Endothelial cell of umbilical vein (primary cell): ENCODE measurements at regions not wholly inside any gene's neighbourhood (a gene's known extent, or its start where the extent isn't known, plus 50 kb on each side); places are given as distances from the start of the nearest gene placed in this dataset.

Experiments
- BruUV-seq: library from RNA; stranded (reverse); fragments of 400-500 nt; replicated peaks from 2 replicates; lab custom pipeline; 2021; lab: Mats Ljungman, UMichigan
- CTCF ChIA-PET: fragments of 300-600, 350-600 bp; sonication (Branson Sonifier 250); formaldehyde crosslinking; loops from one replicate; lab custom pipeline; 2021; ENCODE audit warnings: antibody characterized with exemption, inconsistent platforms; lab: Charles Lee
- POLR2A ChIA-PET: fragments of 300-600, 350-600 bp; sonication (Branson Sonifier 250); formaldehyde crosslinking; loops from one replicate; lab custom pipeline; 2021; ENCODE audit warnings: antibody characterized with exemption, inconsistent platforms; lab: Charles Lee
- DNase-seq: peaks from one replicate; pipeline ENCODE4 v3.0.0-alpha.2; 2011; ENCODE audit warnings: low read depth, low spot score
- FAIRE-seq: peaks from 2 replicates; lab custom pipeline; 2011; peaks lifted over from hg19 to GRCh38; lab: Jason Lieb, UNC
- H2AFZ ChIP-seq: 2 replicates; pipeline ENCODE4 v1.6.0; 2012; ENCODE audit warnings: low read depth, low read length, control low read depth, inconsistent platforms
- H3K27ac ChIP-seq: 2 replicates; pipeline ENCODE4 v1.5.1; 2011; ENCODE audit warnings: low read depth, mild to moderate bottlenecking, control low read depth, low read length, moderate library complexity; ENCODE audit not compliant: insufficient read depth
- H3K27me3 ChIP-seq, 2 experiments: 2 replicates each; pipeline versions ENCODE4 v1.6.0 to v1.6.1; 2011; ENCODE audit warnings: low read length in 2 of 2, mixed read lengths in 1 of 2; ENCODE audit not compliant: control insufficient read depth in 2 of 2, insufficient read depth in 2 of 2
- H3K36me3 ChIP-seq, 2 experiments: 2 replicates in 1 of 2; 3 replicates in 1 of 2; pipeline ENCODE4 v1.5.1; 2011; ENCODE audit warnings: low read length in 2 of 2, mild to moderate bottlenecking in 1 of 2, moderate library complexity in 1 of 2; ENCODE audit not compliant: control insufficient read depth in 2 of 2, insufficient read depth in 2 of 2; ENCODE audit errors: extremely low read depth in 1 of 2
- H3K4me1 ChIP-seq: 3 replicates; pipeline ENCODE4 v1.5.1; 2011; ENCODE audit warnings: mild to moderate bottlenecking, low read length; ENCODE audit not compliant: control insufficient read depth, insufficient read depth; ENCODE audit errors: extremely low read depth
- H3K4me2 ChIP-seq: 2 replicates; pipeline ENCODE4 v1.6.1; 2011; ENCODE audit warnings: low read length, control low read depth, mixed read lengths; ENCODE audit not compliant: insufficient read depth
- H3K4me3 ChIP-seq, 3 experiments: fragments of 200-600 bp in 1 of 3; sonication (generic), shearing (Covaris generic) in 1 of 3; replicated peaks in 1 of 3; 2 replicates each; pipeline ENCODE4 v1.5.1; 2011 to 2016; ENCODE audit warnings: control low read depth in 3 of 3, low read length in 3 of 3, mild to moderate bottlenecking in 2 of 3, inconsistent platforms in 1 of 3, low read depth in 1 of 3, moderate library complexity in 1 of 3; ENCODE audit not compliant: insufficient read depth in 1 of 3
- H3K79me2 ChIP-seq: 2 replicates; pipeline ENCODE4 v1.6.0; 2012; ENCODE audit warnings: low read length, inconsistent platforms; ENCODE audit not compliant: control insufficient read depth, insufficient read depth
- H3K9ac ChIP-seq: replicated peaks from 2 replicates; pipeline ENCODE3; 2011; ENCODE audit warnings: low read length, control low read depth; ENCODE audit not compliant: insufficient read depth; ENCODE audit errors: extremely low read depth
- H3K9me1 ChIP-seq: replicated peaks from 3 replicates; pipeline ENCODE4 v1.6.0; 2011; ENCODE audit warnings: mild to moderate bottlenecking, low read length; ENCODE audit not compliant: control insufficient read depth, insufficient read depth; ENCODE audit errors: extremely low read depth
- H3K9me3 ChIP-seq: replicated peaks from 2 replicates; pipeline ENCODE4 v1.5.1; 2012; ENCODE audit warnings: low read length, inconsistent platforms; ENCODE audit not compliant: control insufficient read depth, insufficient read depth
- H4K20me1 ChIP-seq: replicated peaks from 2 replicates; pipeline ENCODE3; 2011; ENCODE audit warnings: mild to moderate bottlenecking, low read length; ENCODE audit not compliant: control insufficient read depth, insufficient read depth; ENCODE audit errors: extremely low read depth
- EZH2 ChIP-seq: IDR thresholded peaks from 2 replicates; pipeline ENCODE4 v1.6.1; 2012; ENCODE audit warnings: borderline replicate concordance, low read depth, mild to moderate bottlenecking, moderate library complexity, low read length, inconsistent platforms; ENCODE audit not compliant: severe bottlenecking
- FOS ChIP-seq: IDR thresholded peaks from 2 replicates; pipeline ENCODE4 v1.6.1; 2011; ENCODE audit warnings: mild to moderate bottlenecking, low read length, moderate library complexity, borderline replicate concordance; ENCODE audit not compliant: insufficient read depth
- GATA2 ChIP-seq: IDR thresholded peaks from 2 replicates; pipeline ENCODE4 v1.7.0; 2011; ENCODE audit warnings: low read depth, mild to moderate bottlenecking, moderate library complexity, mixed read lengths, low read length; ENCODE audit not compliant: insufficient read length, insufficient read depth
- JUN ChIP-seq: IDR thresholded peaks from 2 replicates; pipeline ENCODE4 v1.6.1; 2011; ENCODE audit warnings: borderline replicate concordance, low read depth; ENCODE audit not compliant: insufficient read length, insufficient read depth
- MYC ChIP-seq: IDR thresholded peaks from one replicate; pipeline ENCODE4 v1.6.1; 2011; ENCODE audit warnings: mild to moderate bottlenecking, low read depth, low read length
- POLR2A ChIP-seq: IDR thresholded peaks from 2 replicates; pipeline ENCODE4 v1.6.1; 2012; ENCODE audit warnings: low read depth, mild to moderate bottlenecking, control low read depth, low read length
- POLR2AphosphoS5 ChIP-seq: IDR thresholded peaks from 2 replicates; pipeline ENCODE4 v1.6.1; 2012; ENCODE audit warnings: low read depth, mild to moderate bottlenecking, control low read depth, low read length, moderate library complexity; ENCODE audit not compliant: insufficient read depth
- dilution Hi-C: fragments of 300-500 bp; cut with MboI; formaldehyde crosslinking; loops from one replicate; pipeline ENCODE4 v1.15.0; 2019; ENCODE audit warnings: low sequenced_read_pairs; ENCODE audit not compliant: extremely low pct_ligation_motif_present
- intact Hi-C: fragments of 100-400 bp; cut with micrococcal nuclease; formaldehyde crosslinking; loops from one replicate; pipeline ENCODE4 v1.10.0; 2022
- TF ChIP-seq, protein P1 (sequence below): IDR thresholded peaks from 2 replicates; pipeline ENCODE4 v1.6.1; 2011; ENCODE audit not compliant: insufficient read depth, insufficient read length
- TF ChIP-seq, protein P2 (sequence below), 2 donors: IDR thresholded peaks; 1 replicate in 1 of 2; 2 replicates in 1 of 2; pipeline ENCODE4 v1.5.1; 2011; ENCODE audit warnings: low read length in 2 of 2, mild to moderate bottlenecking in 2 of 2, moderate library complexity in 2 of 2, control low read depth in 1 of 2, inconsistent platforms in 1 of 2, low read depth in 1 of 2; ENCODE audit not compliant: insufficient read depth in 1 of 2; ENCODE audit errors: extremely low read depth in 1 of 2

DNA sequence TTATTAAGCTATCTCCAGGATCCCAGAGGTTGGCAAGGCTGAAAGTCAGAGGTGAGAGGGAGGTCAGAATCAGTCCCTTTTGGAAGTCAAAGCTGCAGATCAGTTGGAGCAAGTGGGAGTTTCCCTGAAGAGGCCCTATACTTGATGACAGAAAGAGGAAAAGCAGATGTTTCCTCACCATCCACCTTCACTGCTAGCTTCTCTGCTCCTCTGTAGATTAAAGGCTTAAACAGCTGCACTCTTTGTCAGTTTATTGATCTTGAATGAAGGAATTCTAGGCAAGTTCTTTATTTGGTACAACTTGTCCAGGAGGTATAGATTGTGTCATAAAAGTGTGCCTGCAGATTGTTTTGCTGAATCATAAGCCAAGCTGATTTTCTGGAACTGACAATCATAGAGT, 408.2 kb upstream of the TGFBR2 start:
- H4K20me1 ChIP-seq, result no peaks in the 10 kb centered on the region
- ChIA-PET POLR2A (interaction anchor here (1.0 kb wide), 1 partner anchor 156 kb away, joined by 3 read pairs; no protein-coding TSS in a partner anchor), CTCF (interaction anchor here (0.9 to 5.4 kb wide), 47 partner anchors 8 to 1530 kb away, joined by 3 to 220 read pairs (median 11); partner anchors contain the start of gene TGFBR2)
- no peak overlapping the region for H3K27ac ChIP-seq
- peak overlapping the region; percentile 28 for H2AFZ ChIP-seq
- no peaks in the 10 kb centered on the region for H3K27me3 ChIP-seq
- no peaks in the 10 kb centered on the region for H3K9me3 ChIP-seq
- no peak overlapping the region for H3K4me3 ChIP-seq
- BruUV-seq, result no TSS peak
- H3K9ac ChIP-seq, result no peak overlapping the region
- FAIRE-seq (no peak), DNase-seq (peak; percentile 67)
- H3K36me3 ChIP-seq, result no peaks in the 10 kb centered on the region
- dilution Hi-C loops, result no loop called here
- H3K4me2 ChIP-seq, result no peak overlapping the region
- peaks cover 17% of the 10 kb centered on the region for H3K4me1 ChIP-seq
- TF ChIP-seq POLR2AphosphoS5 (no peak), POLR2A (no peak), FOS (no peak), EZH2 (no peak), GATA2 (no peak), MYC (no peak), JUN (no peak)
- TF ChIP-seq, protein P1, sequence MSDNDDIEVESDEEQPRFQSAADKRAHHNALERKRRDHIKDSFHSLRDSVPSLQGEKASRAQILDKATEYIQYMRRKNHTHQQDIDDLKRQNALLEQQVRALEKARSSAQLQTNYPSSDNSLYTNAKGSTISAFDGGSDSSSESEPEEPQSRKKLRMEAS, result no peak
- TF ChIP-seq, protein P2, sequence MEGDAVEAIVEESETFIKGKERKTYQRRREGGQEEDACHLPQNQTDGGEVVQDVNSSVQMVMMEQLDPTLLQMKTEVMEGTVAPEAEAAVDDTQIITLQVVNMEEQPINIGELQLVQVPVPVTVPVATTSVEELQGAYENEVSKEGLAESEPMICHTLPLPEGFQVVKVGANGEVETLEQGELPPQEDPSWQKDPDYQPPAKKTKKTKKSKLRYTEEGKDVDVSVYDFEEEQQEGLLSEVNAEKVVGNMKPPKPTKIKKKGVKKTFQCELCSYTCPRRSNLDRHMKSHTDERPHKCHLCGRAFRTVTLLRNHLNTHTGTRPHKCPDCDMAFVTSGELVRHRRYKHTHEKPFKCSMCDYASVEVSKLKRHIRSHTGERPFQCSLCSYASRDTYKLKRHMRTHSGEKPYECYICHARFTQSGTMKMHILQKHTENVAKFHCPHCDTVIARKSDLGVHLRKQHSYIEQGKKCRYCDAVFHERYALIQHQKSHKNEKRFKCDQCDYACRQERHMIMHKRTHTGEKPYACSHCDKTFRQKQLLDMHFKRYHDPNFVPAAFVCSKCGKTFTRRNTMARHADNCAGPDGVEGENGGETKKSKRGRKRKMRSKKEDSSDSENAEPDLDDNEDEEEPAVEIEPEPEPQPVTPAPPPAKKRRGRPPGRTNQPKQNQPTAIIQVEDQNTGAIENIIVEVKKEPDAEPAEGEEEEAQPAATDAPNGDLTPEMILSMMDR (IDR thresholded peaks at IDR 0.05; ENCODE audit: extremely low read depth in 1 of 2, insufficient read depth in 1 of 2, low read depth in 1 of 2, low read length in 2 of 2), result no peak
- H3K79me2 ChIP-seq, result no peaks in the 10 kb centered on the region
- intact Hi-C loops, result loop anchor here (2.0 kb wide), 2 partner anchors 145 to 321 kb away; no protein-coding TSS in a partner anchor
- no peaks in the 10 kb centered on the region for H3K9me1 ChIP-seq
